K562 (cell line): ENCODE measurements at regions not wholly inside any gene's neighbourhood (a gene's known extent, or its start where the extent isn't known, plus 50 kb on each side); places are given as distances from the start of the nearest gene placed in this dataset.

Source experiments
- ATAC-seq: fragments of 200-7000 bp; cut with Tn5 transposase; 3 replicates; pipeline ENCODE4 v1.9.1; 2020; ENCODE audit warnings: moderate library complexity
- BruUV-seq: library from RNA; stranded (reverse); fragments of 400-500 nt; replicated peaks from 2 replicates; lab custom pipeline; 2021; lab: Mats Ljungman, UMichigan
- CTCF ChIA-PET: fragments of 300-600 bp; formaldehyde crosslinking; extraction: SDS; loops from one replicate; lab custom pipeline; 2021; ENCODE audit warnings: low intra/inter-chr PET ratio; lab: Yijun Ruan, JAX
- POLR2A ChIA-PET: fragments of 300-600, 350-650 bp; sonication (Branson Sonifier 250); formaldehyde crosslinking; extraction: SDS; loops from one replicate; lab custom pipeline; 2021; ENCODE audit warnings: antibody characterized with exemption, inconsistent platforms; lab: Yijun Ruan, JAX
- DNase-seq, 4 experiments: peaks; one replicate each; pipeline versions ENCODE4 v3.0.0 to v3.0.0-alpha.2; 2011 to 2018; ENCODE audit warnings: low spot score in 3 of 4, mixed read lengths in 3 of 4; ENCODE audit errors: extremely low read depth in 1 of 4
- FAIRE-seq: peaks from 2 replicates; lab custom pipeline; 2011; peaks lifted over from hg19 to GRCh38; lab: Jason Lieb, UNC
- H2AFZ ChIP-seq: 2 replicates; pipeline ENCODE4 v1.6.0; 2011; ENCODE audit warnings: low read depth, low read length, control low read depth, inconsistent platforms
- H3K27ac ChIP-seq: fragments of 200-600 bp; 3 replicates; pipeline ENCODE4 v1.8.0; 2011; ENCODE audit warnings: low read depth, mild to moderate bottlenecking, control low read depth, inconsistent platforms, low read length, moderate library complexity, mixed read lengths; ENCODE audit errors: extremely low read depth
- H3K27me3 ChIP-seq, 2 experiments: fragments of 300-600 bp in 1 of 2; 2 replicates in 1 of 2; 3 replicates in 1 of 2; pipeline versions ENCODE4 v1.6.0 to v1.8.0; 2011; ENCODE audit warnings: inconsistent platforms in 2 of 2, low read length in 2 of 2, mild to moderate bottlenecking in 1 of 2, mixed read lengths in 1 of 2, moderate library complexity in 1 of 2; ENCODE audit not compliant: control insufficient read depth in 2 of 2, insufficient read depth in 2 of 2
- H3K36me3 ChIP-seq: fragments of 300-600 bp; 3 replicates; pipeline ENCODE4 v1.8.0; 2011; ENCODE audit warnings: mild to moderate bottlenecking, low read length, inconsistent platforms; ENCODE audit not compliant: control insufficient read depth, insufficient read depth
- H3K4me1 ChIP-seq, 2 experiments: fragments of 200-600 bp in 1 of 2; replicated peaks in 1 of 2; 2 replicates in 1 of 2; 3 replicates in 1 of 2; pipeline versions ENCODE4 v1.5.1 to v1.8.0; 2011; ENCODE audit warnings: inconsistent platforms in 2 of 2, low read length in 2 of 2, mild to moderate bottlenecking in 1 of 2, mixed read lengths in 1 of 2, moderate library complexity in 1 of 2; ENCODE audit not compliant: control insufficient read depth in 2 of 2, insufficient read depth in 2 of 2
- H3K4me2 ChIP-seq: 2 replicates; pipeline ENCODE4 v1.6.1; 2011; ENCODE audit warnings: low read length, control low read depth, inconsistent platforms, mixed read lengths; ENCODE audit not compliant: insufficient read depth
- H3K4me3 ChIP-seq: fragments of 200-600 bp; sonication (generic), shearing (Covaris generic); 2 replicates; pipeline ENCODE4 v1.5.1; 2016; ENCODE audit warnings: control low read depth, inconsistent platforms
- H3K79me2 ChIP-seq: fragments of 200-600 bp; 3 replicates; pipeline ENCODE4 v1.8.0; 2011; ENCODE audit warnings: low read length, inconsistent platforms; ENCODE audit not compliant: control insufficient read depth, insufficient read depth
- H3K9ac ChIP-seq, 2 experiments: 2 replicates each; pipeline versions ENCODE4 v1.6.0 to v1.6.1; 2011; ENCODE audit warnings: low read depth in 2 of 2, low read length in 2 of 2, control low read depth in 1 of 2, inconsistent platforms in 1 of 2, mild to moderate bottlenecking in 1 of 2, mixed read lengths in 1 of 2; ENCODE audit not compliant: insufficient read depth in 1 of 2
- H3K9me1 ChIP-seq: one replicate; pipeline ENCODE4 v1.6.0; 2011; ENCODE audit warnings: inconsistent platforms, mild to moderate bottlenecking, low read length, moderate library complexity; ENCODE audit not compliant: control insufficient read depth, insufficient read depth
- H3K9me3 ChIP-seq: replicated peaks from 2 replicates; pipeline ENCODE4 v1.5.1; 2011; ENCODE audit warnings: low read depth, low read length, inconsistent platforms; ENCODE audit not compliant: control insufficient read depth, insufficient read depth
- H4K20me1 ChIP-seq: replicated peaks from 2 replicates; pipeline ENCODE4 v1.6.1; 2011; ENCODE audit warnings: low read length, inconsistent platforms, mixed read lengths; ENCODE audit not compliant: control insufficient read depth, insufficient read depth
- BDP1 ChIP-seq: IDR thresholded peaks from 3 replicates; pipeline ENCODE4 v1.6.1; 2011; ENCODE audit not compliant: insufficient read length, insufficient read depth
- COPS2 ChIP-seq: fragments of 450-650 bp; conservative IDR thresholded peaks from 2 replicates; pipeline ENCODE4 v1.6.1; 2016; ENCODE audit warnings: mild to moderate bottlenecking, moderate library complexity
- HNRNPK ChIP-seq: fragments of 200-400 bp; formaldehyde crosslinking; IDR thresholded peaks from one replicate; pipeline ENCODE4 v1.6.1; 2018; ENCODE audit warnings: mild to moderate bottlenecking, low read depth, low read length; ENCODE audit not compliant: poor library complexity, severe bottlenecking
- NFE2L1 ChIP-seq: fragments of 450-650 bp; IDR thresholded peaks from 2 replicates; pipeline ENCODE4 v1.6.1; 2016; ENCODE audit warnings: missing genetic modification characterization, low read depth, mild to moderate bottlenecking, missing compliant biosample characterization, moderate library complexity, borderline replicate concordance
- NR2F6 ChIP-seq: fragments of 450-650 bp; formaldehyde crosslinking; IDR thresholded peaks from 2 replicates; pipeline ENCODE4 v1.4.0; 2020; ENCODE audit warnings: mild to moderate bottlenecking
- POLR2AphosphoS5 ChIP-seq: IDR thresholded peaks from 2 replicates; pipeline ENCODE4 v1.6.1; 2011; ENCODE audit warnings: mild to moderate bottlenecking, low read depth, low read length, moderate library complexity; ENCODE audit not compliant: control insufficient read depth, insufficient read depth
- RHOXF2B ChIP-seq: fragments of 250-450 bp; sonication (Bioruptor Pico); conservative IDR thresholded peaks from 2 replicates; pipeline ENCODE4 v1.5.1; 2021
- SMAD4 ChIP-seq: fragments of 250-450 bp; sonication (Bioruptor Pico); conservative IDR thresholded peaks from 2 replicates; pipeline ENCODE4 v1.8.0; 2021; ENCODE audit warnings: inconsistent platforms, mild to moderate bottlenecking, moderate library complexity
- TSC22D4 ChIP-seq: fragments of 450-650 bp; IDR thresholded peaks from 2 replicates; pipeline ENCODE4 v1.6.1; 2016; ENCODE audit warnings: missing genetic modification characterization, missing biosample characterization, control low read depth
- ZNF75A ChIP-seq: fragments of 450-650 bp; formaldehyde crosslinking; IDR thresholded peaks from 2 replicates; pipeline ENCODE4 v1.4.0; 2020; ENCODE audit warnings: mild to moderate bottlenecking
- WGBS: fragments of 100-300 bp; shearing (Covaris generic); methylation state at CpG from one replicate; pipeline ENCODE4 v1.1.6; 2016; ENCODE audit warnings: low coverage, mixed read lengths; ENCODE audit not compliant: insufficient coverage; ENCODE audit errors: missing lambda C conversion rate; 5-methylcytosine and 5-hydroxymethylcytosine counted together
- in situ Hi-C: fragments of 300-500 bp; cut with MboI; formaldehyde crosslinking; loops from 4 replicates; pipeline ENCODE4 v1.15.0; 2018; ENCODE audit warnings: inconsistent platforms, mixed read lengths
- intact Hi-C: fragments of 100-400 bp; cut with micrococcal nuclease; formaldehyde crosslinking; loops from 2 replicates; pipeline ENCODE4 v1.14.2; 2022
- TF ChIP-seq, protein P1 (sequence below): fragments of 250-450 bp; sonication (Bioruptor Pico); IDR thresholded peaks from 2 replicates; pipeline ENCODE4 v1.5.1; 2021; ENCODE audit warnings: mild to moderate bottlenecking
- TF ChIP-seq, protein P2 (sequence below): sonication (generic); formaldehyde crosslinking; IDR thresholded peaks from 2 replicates; pipeline ENCODE4 v1.8.0; 2022; ENCODE audit warnings: mild to moderate bottlenecking, missing genetic modification reagents
- TF ChIP-seq, protein P3 (sequence below): sonication (generic); formaldehyde crosslinking; IDR thresholded peaks from 2 replicates; pipeline ENCODE4 v1.8.0; 2022; ENCODE audit warnings: mild to moderate bottlenecking, missing genetic modification reagents, borderline replicate concordance
- TF ChIP-seq, protein P4 (sequence below): fragments of 250-450 bp; sonication (Bioruptor Pico); IDR thresholded peaks from 2 replicates; pipeline ENCODE4 v1.9.0; 2021; ENCODE audit warnings: mild to moderate bottlenecking, inconsistent platforms
- TF ChIP-seq, protein P5 (sequence below): fragments of 250-450 bp; sonication (Bioruptor Pico); IDR thresholded peaks from 2 replicates; pipeline ENCODE4 v1.5.0; 2021

DNA sequence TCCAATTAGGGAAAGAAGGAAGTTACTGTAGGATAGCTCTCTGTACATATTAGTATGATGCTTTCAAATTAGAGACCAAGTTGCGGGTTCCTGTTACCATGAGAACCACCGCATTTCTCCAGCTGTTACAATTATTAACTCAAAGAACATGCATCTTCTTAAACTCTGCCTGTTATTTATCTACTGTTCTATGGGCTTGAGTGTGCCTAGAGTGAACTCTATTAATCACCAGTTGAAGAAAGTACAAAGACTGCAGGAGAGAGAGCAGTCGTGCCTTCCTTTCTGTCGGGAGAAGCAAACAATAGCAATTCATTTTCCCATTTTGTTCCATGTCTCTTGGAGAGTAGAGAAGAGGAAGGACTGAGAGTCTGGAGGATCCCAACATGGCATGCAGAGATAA is 1071.2 kb downstream of the TYW1 start:
- intact Hi-C loops = no loop called here
- no peak overlapping the region for H3K9ac ChIP-seq
- POLR2A ChIA-PET = no interaction called here
- WGBS = 0% methylated on average over 4 of the region's 4 CpGs
- CTCF ChIA-PET = no interaction called here
- TF ChIP-seq TSC22D4 (tag) = no peak
- TF ChIP-seq, protein P1, sequence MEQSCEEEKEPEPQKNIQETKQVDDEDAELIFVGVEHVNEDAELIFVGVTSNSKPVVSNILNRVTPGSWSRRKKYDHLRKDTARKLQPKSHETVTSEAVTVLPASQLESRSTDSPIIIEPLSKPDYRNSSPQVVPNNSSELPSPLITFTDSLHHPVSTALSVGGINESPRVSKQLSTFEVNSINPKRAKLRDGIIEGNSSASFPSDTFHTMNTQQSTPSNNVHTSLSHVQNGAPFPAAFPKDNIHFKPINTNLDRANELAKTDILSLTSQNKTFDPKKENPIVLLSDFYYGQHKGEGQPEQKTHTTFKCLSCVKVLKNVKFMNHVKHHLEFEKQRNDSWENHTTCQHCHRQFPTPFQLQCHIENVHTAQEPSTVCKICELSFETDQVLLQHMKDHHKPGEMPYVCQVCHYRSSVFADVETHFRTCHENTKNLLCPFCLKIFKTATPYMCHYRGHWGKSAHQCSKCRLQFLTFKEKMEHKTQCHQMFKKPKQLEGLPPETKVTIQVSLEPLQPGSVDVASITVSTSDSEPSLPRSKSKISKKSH (CRISPR knock-in tag) = no peak
- TF ChIP-seq POLR2AphosphoS5 = no peak
- no peak for TF ChIP-seq NFE2L1 (tag)
- TF ChIP-seq, protein P2, sequence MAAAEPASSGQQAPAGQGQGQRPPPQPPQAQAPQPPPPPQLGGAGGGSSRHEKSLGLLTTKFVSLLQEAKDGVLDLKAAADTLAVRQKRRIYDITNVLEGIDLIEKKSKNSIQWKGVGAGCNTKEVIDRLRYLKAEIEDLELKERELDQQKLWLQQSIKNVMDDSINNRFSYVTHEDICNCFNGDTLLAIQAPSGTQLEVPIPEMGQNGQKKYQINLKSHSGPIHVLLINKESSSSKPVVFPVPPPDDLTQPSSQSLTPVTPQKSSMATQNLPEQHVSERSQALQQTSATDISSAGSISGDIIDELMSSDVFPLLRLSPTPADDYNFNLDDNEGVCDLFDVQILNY (CRISPR knock-in tag) = no peak
- no peak for TF ChIP-seq BDP1
- TF ChIP-seq, protein P3, sequence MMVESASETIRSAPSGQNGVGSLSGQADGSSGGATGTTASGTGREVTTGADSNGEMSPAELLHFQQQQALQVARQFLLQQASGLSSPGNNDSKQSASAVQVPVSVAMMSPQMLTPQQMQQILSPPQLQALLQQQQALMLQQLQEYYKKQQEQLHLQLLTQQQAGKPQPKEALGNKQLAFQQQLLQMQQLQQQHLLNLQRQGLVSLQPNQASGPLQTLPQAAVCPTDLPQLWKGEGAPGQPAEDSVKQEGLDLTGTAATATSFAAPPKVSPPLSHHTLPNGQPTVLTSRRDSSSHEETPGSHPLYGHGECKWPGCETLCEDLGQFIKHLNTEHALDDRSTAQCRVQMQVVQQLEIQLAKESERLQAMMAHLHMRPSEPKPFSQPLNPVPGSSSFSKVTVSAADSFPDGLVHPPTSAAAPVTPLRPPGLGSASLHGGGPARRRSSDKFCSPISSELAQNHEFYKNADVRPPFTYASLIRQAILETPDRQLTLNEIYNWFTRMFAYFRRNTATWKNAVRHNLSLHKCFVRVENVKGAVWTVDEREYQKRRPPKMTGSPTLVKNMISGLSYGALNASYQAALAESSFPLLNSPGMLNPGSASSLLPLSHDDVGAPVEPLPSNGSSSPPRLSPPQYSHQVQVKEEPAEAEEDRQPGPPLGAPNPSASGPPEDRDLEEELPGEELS = no peak
- TF ChIP-seq HNRNPK = no peak
- TF ChIP-seq, protein P4, sequence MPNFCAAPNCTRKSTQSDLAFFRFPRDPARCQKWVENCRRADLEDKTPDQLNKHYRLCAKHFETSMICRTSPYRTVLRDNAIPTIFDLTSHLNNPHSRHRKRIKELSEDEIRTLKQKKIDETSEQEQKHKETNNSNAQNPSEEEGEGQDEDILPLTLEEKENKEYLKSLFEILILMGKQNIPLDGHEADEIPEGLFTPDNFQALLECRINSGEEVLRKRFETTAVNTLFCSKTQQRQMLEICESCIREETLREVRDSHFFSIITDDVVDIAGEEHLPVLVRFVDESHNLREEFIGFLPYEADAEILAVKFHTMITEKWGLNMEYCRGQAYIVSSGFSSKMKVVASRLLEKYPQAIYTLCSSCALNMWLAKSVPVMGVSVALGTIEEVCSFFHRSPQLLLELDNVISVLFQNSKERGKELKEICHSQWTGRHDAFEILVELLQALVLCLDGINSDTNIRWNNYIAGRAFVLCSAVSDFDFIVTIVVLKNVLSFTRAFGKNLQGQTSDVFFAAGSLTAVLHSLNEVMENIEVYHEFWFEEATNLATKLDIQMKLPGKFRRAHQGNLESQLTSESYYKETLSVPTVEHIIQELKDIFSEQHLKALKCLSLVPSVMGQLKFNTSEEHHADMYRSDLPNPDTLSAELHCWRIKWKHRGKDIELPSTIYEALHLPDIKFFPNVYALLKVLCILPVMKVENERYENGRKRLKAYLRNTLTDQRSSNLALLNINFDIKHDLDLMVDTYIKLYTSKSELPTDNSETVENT (CRISPR knock-in tag) = no peak
- no peak for TF ChIP-seq ZNF75A (CRISPR knock-in tag)
- TF ChIP-seq, protein P5, sequence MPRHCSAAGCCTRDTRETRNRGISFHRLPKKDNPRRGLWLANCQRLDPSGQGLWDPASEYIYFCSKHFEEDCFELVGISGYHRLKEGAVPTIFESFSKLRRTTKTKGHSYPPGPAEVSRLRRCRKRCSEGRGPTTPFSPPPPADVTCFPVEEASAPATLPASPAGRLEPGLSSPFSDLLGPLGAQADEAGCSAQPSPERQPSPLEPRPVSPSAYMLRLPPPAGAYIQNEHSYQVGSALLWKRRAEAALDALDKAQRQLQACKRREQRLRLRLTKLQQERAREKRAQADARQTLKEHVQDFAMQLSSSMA = no peak
- no peak for TF ChIP-seq COPS2
- no peak for TF ChIP-seq SMAD4 (CRISPR knock-in tag)
- no peak for TF ChIP-seq RHOXF2B (CRISPR knock-in tag)
- TF ChIP-seq NR2F6 (CRISPR knock-in tag) = no peak
- TF ChIP-seq, all 486 proteins: peak for 0
- H3K9me1 ChIP-seq = no peaks in the 10 kb centered on the region
- H3K36me3 ChIP-seq = no peaks in the 10 kb centered on the region
- DNase-seq (no peak), FAIRE-seq (no peak), ATAC-seq (no peak)
- H2AFZ ChIP-seq = no peak overlapping the region
- no peak overlapping the region for H3K27ac ChIP-seq
- H4K20me1 ChIP-seq = no peaks in the 10 kb centered on the region
- H3K9me3 ChIP-seq = no peaks in the 10 kb centered on the region
- no peak overlapping the region for H3K4me2 ChIP-seq
- H3K79me2 ChIP-seq = no peaks in the 10 kb centered on the region
- H3K4me3 ChIP-seq = no peak overlapping the region
- BruUV-seq = no TSS peak
- peaks cover 0 to 5% of the 10 kb centered on the region in 2 experiments; a peak in 1 of 5 replicates for H3K27me3 ChIP-seq
- H3K4me1 ChIP-seq = no peaks in the 10 kb centered on the region
- in situ Hi-C loops = no loop called here
